A549 (cell line): ENCODE measurements at regions not wholly inside any gene's neighbourhood (a gene's known extent, or its start where the extent isn't known, plus 50 kb on each side); places are given as distances from the start of the nearest gene placed in this dataset.
A peak's percentile ranks its signal among the peaks of the same experiment; 100 is the strongest.
"Not testable (repeated sequence)": the region's sequence is repeated elsewhere in the genome, so short reads cannot be mapped to it uniquely, and the experiment has no call there.

Experiments
- ATAC-seq, 2 experiments: fragments of 200-7000 bp in 1 of 2; fragments of >200 bp in 1 of 2; cut with Nextera tagmentation in 1 of 2; cut with Tn5 transposase in 1 of 2; 3 replicates each; pipeline versions ENCODE4 v1.8.0 to v1.9.1; 2018 to 2020; ENCODE audit warnings: mild to moderate bottlenecking in 1 of 2, moderate library complexity in 1 of 2
- CTCF ChIA-PET: fragments of 300-600 bp; sonication (Branson Sonifier 250); formaldehyde crosslinking; extraction: SDS; loops from one replicate; lab custom pipeline; 2021; ENCODE audit warnings: antibody characterized with exemption, inconsistent platforms; lab: Yijun Ruan, JAX
- POLR2A ChIA-PET: fragments of 350-600 bp; formaldehyde crosslinking; extraction: SDS; loops from one replicate; lab custom pipeline; 2021; ENCODE audit warnings: antibody characterized with exemption, inconsistent platforms; lab: Yijun Ruan, JAX
- DNase-seq, 2 experiments: peaks; one replicate each; pipeline versions ENCODE4 v3.0.0 to v3.0.0-alpha.2; 2011 to 2016; ENCODE audit warnings: low read depth in 1 of 2, low spot score in 1 of 2
- FAIRE-seq: peaks from 2 replicates; lab custom pipeline; 2011; peaks lifted over from hg19 to GRCh38; lab: Jason Lieb, UNC
- H3K27ac ChIP-seq, 2 experiments: fragments of >200 bp; sonication (Bioruptor Twin); formaldehyde crosslinking; 3 replicates each; pipeline ENCODE4 v1.5.1; 2016 to 2017
- H3K4me1 ChIP-seq: fragments of >200 bp; sonication (Bioruptor Twin); formaldehyde crosslinking; 3 replicates; pipeline ENCODE4 v1.6.1; 2016
- H3K4me2 ChIP-seq: fragments of >200 bp; sonication (Bioruptor Twin); formaldehyde crosslinking; 3 replicates; pipeline ENCODE4 v1.6.1; 2016
- H3K4me3 ChIP-seq: fragments of >200 bp; sonication (Bioruptor Twin); formaldehyde crosslinking; 3 replicates; pipeline ENCODE4 v1.5.1; 2016
- H3K9me3 ChIP-seq: fragments of >200 bp; sonication (Bioruptor Twin); formaldehyde crosslinking; 3 replicates; pipeline ENCODE4 v1.6.1; 2016
- BHLHE40 ChIP-seq: IDR thresholded peaks from 2 replicates; pipeline ENCODE4 v1.6.1; 2012; ENCODE audit warnings: low read depth, low read length, inconsistent platforms
- CHD4 ChIP-seq: fragments of 200-600 bp; sonication (generic); IDR thresholded peaks from 2 replicates; pipeline ENCODE4 v1.6.1; 2016; ENCODE audit warnings: antibody characterized with exemption, mild to moderate bottlenecking, borderline replicate concordance
- EP300 ChIP-seq, 2 experiments: fragments of >200 bp; sonication (Bioruptor Twin); formaldehyde crosslinking; IDR thresholded peaks; 2 replicates in 1 of 2; 3 replicates in 1 of 2; pipeline ENCODE4 v1.6.1; 2016 to 2017
- FOXS1 ChIP-seq: fragments of 250-450 bp; sonication (Bioruptor Pico); IDR thresholded peaks from 2 replicates; pipeline ENCODE4 v1.5.0; 2020; ENCODE audit warnings: mild to moderate bottlenecking, moderate library complexity
- HOXA7 ChIP-seq: fragments of 250-450 bp; sonication (Bioruptor Pico); IDR thresholded peaks from 2 replicates; pipeline ENCODE4 v1.5.0; 2020; ENCODE audit warnings: mild to moderate bottlenecking, moderate library complexity
- HOXB13 ChIP-seq: fragments of 250-450 bp; sonication (Bioruptor Pico); IDR thresholded peaks from 2 replicates; pipeline ENCODE4 v1.5.0; 2020; ENCODE audit warnings: low read depth, mild to moderate bottlenecking, moderate library complexity
- JUN ChIP-seq, 2 experiments: fragments of >200 bp; sonication (Bioruptor Twin); formaldehyde crosslinking; IDR thresholded peaks; 2 replicates in 1 of 2; 3 replicates in 1 of 2; pipeline ENCODE4 v1.6.1; 2016 to 2017
- JUNB ChIP-seq: fragments of >200 bp; sonication (Bioruptor Twin); formaldehyde crosslinking; IDR thresholded peaks from 2 replicates; pipeline ENCODE4 v1.6.1; 2016
- KDM5A ChIP-seq: fragments of 200-600 bp; sonication (generic); IDR thresholded peaks from 2 replicates; pipeline ENCODE4 v1.6.1; 2016; ENCODE audit warnings: antibody characterized with exemption, mild to moderate bottlenecking
- MAZ ChIP-seq: fragments of 150-350 bp; IDR thresholded peaks from 2 replicates; pipeline ENCODE4 v1.6.1; 2014; ENCODE audit warnings: antibody characterized with exemption, low read depth, low read length, borderline replicate concordance
- NFE2L2 ChIP-seq: fragments of 150-350 bp; conservative IDR thresholded peaks from 2 replicates; pipeline ENCODE4 v1.6.1; 2014; ENCODE audit warnings: low read length
- POLR2AphosphoS2 ChIP-seq: conservative IDR thresholded peaks from 2 replicates; pipeline ENCODE4 v1.6.1; 2012; ENCODE audit warnings: low read length, improper control_type of control experiment, inconsistent platforms
- RFX5 ChIP-seq: fragments of 450-650 bp; IDR thresholded peaks from 2 replicates; pipeline ENCODE4 v1.7.1; 2014; ENCODE audit warnings: antibody characterized with exemption, mild to moderate bottlenecking, moderate library complexity
- WGBS: methylation state at CpG from one replicate; pipeline ENCODE4 v1.1.6; 2017; ENCODE audit errors: missing lambda C conversion rate; 5-methylcytosine and 5-hydroxymethylcytosine counted together
- TF ChIP-seq, protein P1 (sequence below): fragments of 200-600 bp; sonication (generic); IDR thresholded peaks from 2 replicates; pipeline ENCODE4 v1.6.1; 2016; ENCODE audit warnings: antibody characterized with exemption, mild to moderate bottlenecking, moderate library complexity

DNA sequence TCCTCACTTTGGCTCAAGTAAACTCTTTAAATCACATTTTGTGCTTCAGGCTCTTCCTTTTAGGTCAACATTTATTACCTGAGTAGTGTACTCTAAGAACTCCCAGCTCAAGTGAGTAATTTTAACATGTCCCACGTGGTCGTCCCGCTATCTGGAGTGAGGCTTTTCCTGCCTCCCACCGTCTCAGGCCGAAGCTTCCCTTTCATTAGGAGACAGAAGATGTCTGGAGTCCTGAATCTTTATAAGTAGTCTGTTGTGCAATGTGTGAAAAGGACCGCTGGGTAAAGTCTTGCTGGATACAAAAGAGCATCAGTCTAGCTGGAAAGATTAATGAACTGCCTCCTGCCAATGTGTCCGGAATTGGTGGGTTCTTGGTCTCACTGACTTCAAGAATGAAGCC, 117.7 kb upstream of the NEIL3 start:
- Histone ChIP-seq H3K4me1 (peaks cover 12% of the 10 kb centered on the region), H3K27ac (no peak overlapping the region), H3K9me3 (peaks cover 10% of the 10 kb centered on the region; the same call in 2 of the 3 replicates), H3K4me3 (no peak overlapping the region), H3K4me2 (no peak overlapping the region)
- no peak for FAIRE-seq
- no peak for ATAC-seq
- 84% methylated on average over 7 of the region's 7 CpGs for WGBS
- no peak for DNase-seq
- POLR2A ChIA-PET = no interaction called here
- TF ChIP-seq BHLHE40 (no peak), CHD4 (no peak), MAZ (no peak), NFE2L2 (no peak), JUN (IDR thresholded peaks at IDR 0.05) (no peak), HOXA7 (no peak), EP300 (IDR thresholded peaks at IDR 0.05) (no peak), HOXB13 (CRISPR knock-in tag) (no peak)
- TF ChIP-seq, protein P1, sequence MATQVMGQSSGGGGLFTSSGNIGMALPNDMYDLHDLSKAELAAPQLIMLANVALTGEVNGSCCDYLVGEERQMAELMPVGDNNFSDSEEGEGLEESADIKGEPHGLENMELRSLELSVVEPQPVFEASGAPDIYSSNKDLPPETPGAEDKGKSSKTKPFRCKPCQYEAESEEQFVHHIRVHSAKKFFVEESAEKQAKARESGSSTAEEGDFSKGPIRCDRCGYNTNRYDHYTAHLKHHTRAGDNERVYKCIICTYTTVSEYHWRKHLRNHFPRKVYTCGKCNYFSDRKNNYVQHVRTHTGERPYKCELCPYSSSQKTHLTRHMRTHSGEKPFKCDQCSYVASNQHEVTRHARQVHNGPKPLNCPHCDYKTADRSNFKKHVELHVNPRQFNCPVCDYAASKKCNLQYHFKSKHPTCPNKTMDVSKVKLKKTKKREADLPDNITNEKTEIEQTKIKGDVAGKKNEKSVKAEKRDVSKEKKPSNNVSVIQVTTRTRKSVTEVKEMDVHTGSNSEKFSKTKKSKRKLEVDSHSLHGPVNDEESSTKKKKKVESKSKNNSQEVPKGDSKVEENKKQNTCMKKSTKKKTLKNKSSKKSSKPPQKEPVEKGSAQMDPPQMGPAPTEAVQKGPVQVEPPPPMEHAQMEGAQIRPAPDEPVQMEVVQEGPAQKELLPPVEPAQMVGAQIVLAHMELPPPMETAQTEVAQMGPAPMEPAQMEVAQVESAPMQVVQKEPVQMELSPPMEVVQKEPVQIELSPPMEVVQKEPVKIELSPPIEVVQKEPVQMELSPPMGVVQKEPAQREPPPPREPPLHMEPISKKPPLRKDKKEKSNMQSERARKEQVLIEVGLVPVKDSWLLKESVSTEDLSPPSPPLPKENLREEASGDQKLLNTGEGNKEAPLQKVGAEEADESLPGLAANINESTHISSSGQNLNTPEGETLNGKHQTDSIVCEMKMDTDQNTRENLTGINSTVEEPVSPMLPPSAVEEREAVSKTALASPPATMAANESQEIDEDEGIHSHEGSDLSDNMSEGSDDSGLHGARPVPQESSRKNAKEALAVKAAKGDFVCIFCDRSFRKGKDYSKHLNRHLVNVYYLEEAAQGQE = no peak
- CTCF ChIA-PET = interaction anchor here (2.7 kb wide), 1 partner anchor 145 kb away, joined by 7 read pairs; no protein-coding TSS in a partner anchor

DNA sequence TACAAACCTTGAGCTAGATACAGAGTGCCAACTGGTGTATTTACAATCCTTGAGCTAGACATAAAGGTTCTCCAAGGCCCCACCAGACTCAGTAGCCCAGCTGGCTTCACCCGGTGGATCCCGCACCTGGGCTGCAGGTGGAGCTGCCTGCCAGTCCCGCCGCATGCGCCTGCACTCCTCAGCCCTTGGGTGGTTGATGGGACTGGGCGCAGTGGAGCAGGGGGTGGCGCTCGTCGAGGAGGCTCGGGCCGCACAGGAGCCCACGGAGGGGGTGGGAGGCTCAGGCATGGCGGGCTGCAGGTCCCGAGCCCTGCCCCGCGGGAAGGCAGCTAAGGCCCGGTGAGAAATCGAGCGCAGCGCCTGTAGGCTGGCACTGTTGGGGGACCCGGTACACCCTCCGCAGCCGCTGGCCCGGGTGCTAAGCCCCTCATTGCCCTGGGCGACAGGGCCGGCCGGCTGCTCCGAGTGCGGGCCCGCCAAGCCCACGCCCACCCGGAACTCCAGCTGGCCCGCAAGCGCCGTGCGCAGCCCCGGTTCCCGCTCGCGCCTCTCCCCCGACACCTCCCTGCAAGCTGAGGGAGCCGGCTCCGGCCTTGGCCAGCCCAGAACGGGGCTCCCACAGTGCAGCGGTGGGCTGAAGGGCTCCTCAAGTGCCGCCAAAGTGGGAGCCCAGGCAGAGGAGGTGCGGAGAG, 116.5 kb upstream of the NEIL3 start:
- POLR2A ChIA-PET, FAIRE-seq, H3K4me2 ChIP-seq, H3K4me3 ChIP-seq, ATAC-seq, H3K27ac ChIP-seq, CTCF ChIA-PET, DNase-seq: not testable (repeated sequence)
- Histone ChIP-seq H3K4me1 (peaks cover 12% of the 10 kb centered on the region), H3K9me3 (peaks cover 14% of the 10 kb centered on the region; the same call in 2 of the 3 replicates)
- 92% methylated on average over 5 of the region's 47 CpGs for WGBS

DNA sequence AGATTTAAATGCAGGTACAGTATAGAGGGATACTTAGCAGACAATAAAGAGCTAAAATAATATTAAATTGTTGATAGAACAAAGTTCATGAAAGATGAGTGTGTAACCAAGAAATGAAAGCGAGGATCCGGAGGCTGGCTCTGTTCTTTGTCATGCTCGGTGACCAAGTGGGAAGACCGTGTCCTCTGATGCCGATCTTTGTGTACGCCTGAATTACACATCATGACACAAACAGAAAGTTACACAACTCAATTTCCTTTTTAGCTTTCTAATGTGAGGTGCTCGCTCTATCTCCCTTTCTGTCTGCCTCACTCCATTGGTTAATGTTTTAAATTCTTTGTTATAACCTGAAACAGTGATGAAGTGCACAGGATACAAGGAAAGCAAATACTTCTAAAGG, 114.8 kb upstream of the NEIL3 start:
- no peak for ATAC-seq
- ChIA-PET CTCF (no interaction called here), POLR2A (no interaction called here)
- FAIRE-seq = no peak
- no peak overlapping the region for H3K27ac ChIP-seq
- H3K4me2 ChIP-seq = peak overlapping the region; percentile 10; the same call in 1 of the 3 replicates
- WGBS = 53% methylated on average over 7 of the region's 7 CpGs
- peaks cover 14% of the 10 kb centered on the region; the same call in 2 of the 3 replicates for H3K9me3 ChIP-seq
- peaks cover 12% of the 10 kb centered on the region for H3K4me1 ChIP-seq
- no peak for DNase-seq
- no peak overlapping the region for H3K4me3 ChIP-seq
- no peak for TF ChIP-seq FOXS1 (CRISPR knock-in tag)

DNA sequence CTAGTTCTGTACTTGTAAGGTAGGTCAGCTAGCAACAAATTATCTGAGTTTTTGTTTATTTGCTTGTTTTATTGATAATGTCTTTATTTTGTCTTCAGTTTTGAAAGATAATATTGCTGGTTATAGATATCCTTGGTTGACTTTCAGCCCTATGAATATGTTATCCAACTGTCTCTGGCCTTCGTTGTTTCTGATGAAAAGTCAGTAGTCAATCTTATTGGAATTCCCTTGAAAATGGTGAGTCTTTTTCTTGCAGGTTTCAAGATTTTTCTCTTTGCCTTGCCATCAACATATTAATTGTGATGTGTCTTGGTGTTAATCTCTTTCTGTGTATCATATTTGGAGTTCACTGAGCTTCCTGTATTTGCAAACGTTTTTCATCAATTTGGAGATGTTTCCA, 113.1 kb upstream of the NEIL3 start:
- H3K4me1 ChIP-seq = no peaks in the 10 kb centered on the region
- TF ChIP-seq CHD4 = no peak
- no peak for TF ChIP-seq KDM5A
- no peak for TF ChIP-seq RFX5
- TF ChIP-seq JUNB = no peak
- TF ChIP-seq POLR2AphosphoS2 = no peak
- TF ChIP-seq, all 56 proteins: peak for 0
- CTCF ChIA-PET = no interaction called here
- Histone ChIP-seq H3K4me2 (no peak overlapping the region), H3K9me3 (peaks cover 14% of the 10 kb centered on the region; the same call in 2 of the 3 replicates), H3K4me3 (no peak overlapping the region), H3K27ac (no peak overlapping the region)
- POLR2A ChIA-PET = no interaction called here
- no peak for ATAC-seq
- 35% methylated on average over 2 of the region's 2 CpGs for WGBS
- no peak for FAIRE-seq
- no peak for DNase-seq
